ENCODE measurements at regions not wholly inside any gene's neighbourhood (a gene's known extent, or its start where the extent isn't known, plus 50 kb on each side); places are given as distances from the start of the nearest gene placed in this dataset.

GRCh38 chr2:138274421-138275291 is 226.9 kb upstream of the SPOPL start:
- no peak for TF ChIP-seq CTCF (IDR thresholded peaks at IDR 0.05)
- no peak for TF ChIP-seq POLR2A (IDR thresholded peaks at IDR 0.05)
- TF ChIP-seq POLR2AphosphoS5 (IDR thresholded peaks at IDR 0.05) = no peak

All from breast epithelium (tissue), 3 donors.